H9 (cell line): ENCODE measurements at regions not wholly inside any gene's neighbourhood (a gene's known extent, or its start where the extent isn't known, plus 50 kb on each side); places are given as distances from the start of the nearest gene placed in this dataset.

ENCODE experiments used
- DNase-seq: peaks from one replicate; pipeline ENCODE4 v3.0.0-alpha.2; 2017
- H2AFZ ChIP-seq: one replicate; pipeline ENCODE4 v1.6.1; 2013; ENCODE audit warnings: mild to moderate bottlenecking, low read length, control low read depth, moderate library complexity
- H2AK5ac ChIP-seq: 2 replicates; pipeline ENCODE4 v1.6.1; 2013; ENCODE audit warnings: low read length, control low read depth, mixed read lengths; ENCODE audit not compliant: insufficient read length
- H2BK120ac ChIP-seq: one replicate; pipeline ENCODE4 v1.6.1; 2013; ENCODE audit warnings: low read depth, mild to moderate bottlenecking, low read length, control low read depth, inconsistent platforms; ENCODE audit not compliant: poor library complexity, severe bottlenecking
- H2BK12ac ChIP-seq: 2 replicates; pipeline ENCODE4 v1.6.1; 2013; ENCODE audit warnings: low read length, control low read depth, mixed read lengths, low read depth; ENCODE audit not compliant: insufficient read length
- H2BK15ac ChIP-seq: 2 replicates; pipeline ENCODE4 v1.6.1; 2013; ENCODE audit warnings: low read depth, low read length, control low read depth
- H2BK20ac ChIP-seq: one replicate; pipeline ENCODE4 v1.6.1; 2013; ENCODE audit warnings: low read depth, mild to moderate bottlenecking, low read length, control low read depth, inconsistent platforms; ENCODE audit not compliant: poor library complexity, severe bottlenecking
- H2BK5ac ChIP-seq: 2 replicates; pipeline ENCODE4 v1.6.1; 2013; ENCODE audit warnings: low read length, control low read depth, mixed read lengths; ENCODE audit not compliant: insufficient read length
- H3K14ac ChIP-seq: 2 replicates; pipeline ENCODE4 v1.6.1; 2013; ENCODE audit warnings: low read length, control low read depth; ENCODE audit not compliant: insufficient read depth
- H3K18ac ChIP-seq: 2 replicates; pipeline ENCODE4 v1.6.1; 2013; ENCODE audit warnings: low read depth, mild to moderate bottlenecking, mixed read lengths, low read length, control low read depth; ENCODE audit not compliant: insufficient read length
- H3K23ac ChIP-seq: 2 replicates; pipeline ENCODE4 v1.6.1; 2013; ENCODE audit warnings: low read length, control low read depth, mixed read lengths, low read depth; ENCODE audit not compliant: insufficient read length
- H3K23me2 ChIP-seq: 2 replicates; pipeline ENCODE4 v1.6.1; 2013; ENCODE audit warnings: low read depth, mild to moderate bottlenecking, mixed read lengths, low read length, control low read depth; ENCODE audit not compliant: insufficient read length, poor library complexity, severe bottlenecking
- H3K27ac ChIP-seq: 2 replicates; pipeline ENCODE4 v1.5.1; 2013; ENCODE audit warnings: low read length, control low read depth, mixed read lengths, low read depth; ENCODE audit not compliant: insufficient read length
- H3K27me3 ChIP-seq: 2 replicates; pipeline ENCODE4 v1.6.1; 2013; ENCODE audit warnings: low read length, control low read depth, inconsistent platforms; ENCODE audit not compliant: insufficient read depth
- H3K4ac ChIP-seq: 2 replicates; pipeline ENCODE4 v1.6.1; 2013; ENCODE audit warnings: low read depth, mild to moderate bottlenecking, control low read depth, inconsistent platforms, low read length, moderate library complexity
- H3K4me1 ChIP-seq: 2 replicates; pipeline ENCODE4 v1.6.1; 2013; ENCODE audit warnings: low read length, control low read depth, inconsistent platforms; ENCODE audit not compliant: insufficient read depth
- H3K4me2 ChIP-seq: 2 replicates; pipeline ENCODE4 v1.6.1; 2013; ENCODE audit warnings: low read length, control low read depth, mixed read lengths; ENCODE audit not compliant: insufficient read length, insufficient read depth
- H3K56ac ChIP-seq: 2 replicates; pipeline ENCODE4 v1.6.1; 2013; ENCODE audit warnings: low read depth, mild to moderate bottlenecking, mixed read lengths, low read length, control low read depth; ENCODE audit not compliant: insufficient read length
- H3K79me1 ChIP-seq: 2 replicates; pipeline ENCODE4 v1.6.1; 2013; ENCODE audit warnings: low read depth, mild to moderate bottlenecking, moderate library complexity, low read length, control low read depth, inconsistent platforms; ENCODE audit not compliant: insufficient read depth, poor library complexity, severe bottlenecking
- H3K79me2 ChIP-seq: 2 replicates; pipeline ENCODE4 v1.6.1; 2013; ENCODE audit warnings: low read length, control low read depth, inconsistent platforms; ENCODE audit not compliant: insufficient read depth
- H3K9ac ChIP-seq: 2 replicates; pipeline ENCODE4 v1.6.1; 2013; ENCODE audit warnings: low read length, control low read depth, mixed read lengths; ENCODE audit not compliant: insufficient read length; ENCODE audit errors: extremely low read depth
- H3K9me3 ChIP-seq: one replicate; pipeline ENCODE4 v1.6.1; 2013; ENCODE audit warnings: low read depth, low read length, inconsistent platforms; ENCODE audit not compliant: control insufficient read depth
- H3T11ph ChIP-seq: one replicate; pipeline ENCODE4 v1.6.1; 2013; ENCODE audit warnings: mild to moderate bottlenecking, low read length, control low read depth, inconsistent platforms
- H4K20me1 ChIP-seq: one replicate; pipeline ENCODE4 v1.6.1; 2013; ENCODE audit not compliant: control insufficient read depth, insufficient read length, insufficient read depth
- H4K5ac ChIP-seq: 2 replicates; pipeline ENCODE4 v1.6.1; 2013; ENCODE audit warnings: low read depth, mild to moderate bottlenecking, mixed read lengths, low read length, control low read depth; ENCODE audit not compliant: insufficient read length
- H4K8ac ChIP-seq: replicated peaks from 2 replicates; pipeline ENCODE4 v1.6.1; 2013; ENCODE audit warnings: low read length, control low read depth, mixed read lengths, low read depth; ENCODE audit not compliant: insufficient read length
- H4K91ac ChIP-seq: 2 replicates; pipeline ENCODE4 v1.6.1; 2013; ENCODE audit warnings: low read depth, mild to moderate bottlenecking, moderate library complexity, mixed read lengths, low read length, control low read depth; ENCODE audit not compliant: insufficient read length
- H3K27ac Mint-ChIP-seq, 3 experiments: 2 replicates in 2 of 3; 3 replicates in 1 of 3; pipeline ENCODE4 v1.8.0; 2020 to 2021; ENCODE audit warnings: mixed read lengths in 3 of 3, mild to moderate bottlenecking in 1 of 3, moderate library complexity in 1 of 3
- H3K27me3 Mint-ChIP-seq: 2 replicates; pipeline ENCODE4 v1.8.0; 2021; ENCODE audit warnings: low read depth, mild to moderate bottlenecking, moderate library complexity, mixed read lengths
- H3K36me3 Mint-ChIP-seq, 3 experiments: 2 replicates in 2 of 3; 3 replicates in 1 of 3; pipeline ENCODE4 v1.8.0; 2020 to 2021; ENCODE audit warnings: low read depth in 3 of 3, mixed read lengths in 3 of 3; ENCODE audit not compliant: insufficient read depth in 1 of 3
- H3K4me1 Mint-ChIP-seq, 2 experiments: 2 replicates each; pipeline ENCODE4 v1.8.0; 2020; ENCODE audit warnings: mixed read lengths in 2 of 2
- H3K4me3 Mint-ChIP-seq, 2 experiments: 2 replicates in 1 of 2; 3 replicates in 1 of 2; pipeline ENCODE4 v1.8.0; 2020 to 2021; ENCODE audit warnings: mild to moderate bottlenecking in 2 of 2, mixed read lengths in 2 of 2, moderate library complexity in 1 of 2
- H3K9me3 Mint-ChIP-seq, 2 experiments: 2 replicates in 1 of 2; 3 replicates in 1 of 2; pipeline ENCODE4 v1.8.0; 2020; ENCODE audit warnings: mild to moderate bottlenecking in 2 of 2, mixed read lengths in 2 of 2, moderate library complexity in 1 of 2
- CTCF ChIP-seq: fragments of 200-600 bp; sonication (generic); conservative IDR thresholded peaks from 3 replicates; pipeline ENCODE4 v1.8.0; 2021; ENCODE audit warnings: antibody characterized with exemption, mild to moderate bottlenecking
- WGBS: extraction: QIAGEN DNeasy Blood & Tissue Kit; methylation state at CpG from one replicate; pipeline ENCODE4 v1.1.7; 2013; ENCODE audit warnings: missing lambda C conversion rate, low lambda C conversion rate, mixed read lengths; ENCODE audit not compliant: insufficient read length; ENCODE audit errors: extremely low coverage; 5-methylcytosine and 5-hydroxymethylcytosine counted together

- H3K4me1 Mint-ChIP-seq, result peaks cover 16 to 18% of the 10 kb centered on the region in 2 experiments
- H3T11ph ChIP-seq, result no peak overlapping the region
- no peak overlapping the region for H3K9ac ChIP-seq
- no peaks in the 10 kb centered on the region for H3K9me3 ChIP-seq
- H4K91ac ChIP-seq, result no peak overlapping the region
- H3K4me1 ChIP-seq, result no peaks in the 10 kb centered on the region
- H4K8ac ChIP-seq, result no peak overlapping the region
- H2BK20ac ChIP-seq, result no peak overlapping the region
- no peak overlapping the region for H2BK12ac ChIP-seq
- H3K23ac ChIP-seq, result no peak overlapping the region
- no peak overlapping the region for H3K56ac ChIP-seq
- H3K14ac ChIP-seq, result no peak overlapping the region
- H3K23me2 ChIP-seq, result no peaks in the 10 kb centered on the region
- no peak overlapping the region for H2BK5ac ChIP-seq
- no peak overlapping the region for H3K4ac ChIP-seq
- no peak overlapping the region for H3K4me2 ChIP-seq
- H2BK15ac ChIP-seq, result no peak overlapping the region
- H2AK5ac ChIP-seq, result no peak overlapping the region
- H3K18ac ChIP-seq, result no peak overlapping the region
- no peak overlapping the region for H3K4me3 Mint-ChIP-seq
- peaks cover 5% of the 10 kb centered on the region for H3K27me3 Mint-ChIP-seq
- no peaks in the 10 kb centered on the region for H3K9me3 Mint-ChIP-seq
- H4K20me1 ChIP-seq, result no peaks in the 10 kb centered on the region
- no peaks in the 10 kb centered on the region for H3K36me3 Mint-ChIP-seq
- no peak overlapping the region for H3K27ac ChIP-seq
- no peaks in the 10 kb centered on the region for H3K79me1 ChIP-seq
- no peaks in the 10 kb centered on the region for H3K27me3 ChIP-seq
- no peak for TF ChIP-seq CTCF
- no CpG with 5 or more reads among the region's 14 CpGs for WGBS
- H2BK120ac ChIP-seq, result no peak overlapping the region
- peak; percentile 14 for DNase-seq
- no peak overlapping the region for H2AFZ ChIP-seq
- H3K79me2 ChIP-seq, result no peaks in the 10 kb centered on the region
- no peak overlapping the region for H4K5ac ChIP-seq
- H3K27ac Mint-ChIP-seq, result no peak overlapping the region
Observed at GRCh38 chr5:2890011-2890410, 138.5 kb upstream of the IRX2 start.
